ENCODE measurements at regions not wholly inside any gene's neighbourhood (a gene's known extent, or its start where the extent isn't known, plus 50 kb on each side); places are given as distances from the start of the nearest gene placed in this dataset.

- no peak for TF ChIP-seq CTCF (conservative IDR thresholded peaks at IDR 0.05; ENCODE audit: low read depth, low read length)
- no peak for DNase-seq (ENCODE audit: low read depth)
- no peak overlapping the region for H3K4me3 ChIP-seq (ENCODE audit: low read depth, low read length)
These were observed 547.8 kb downstream of the NPHP4 start for GRCh38 chr1:5444396-5444795.

GRCh38 chr1:5436808-5437207 lies 555.4 kb downstream of the NPHP4 start:
- no peak for TF ChIP-seq CTCF (conservative IDR thresholded peaks at IDR 0.05; ENCODE audit: low read depth, low read length)
- DNase-seq (ENCODE audit: low read depth): no peak
- no peak overlapping the region for H3K4me3 ChIP-seq (ENCODE audit: low read depth, low read length)

GRCh38 chr1:5435414-5435813 lies 556.8 kb downstream of the NPHP4 start:
- DNase-seq (ENCODE audit: low read depth): no peak
- TF ChIP-seq CTCF (conservative IDR thresholded peaks at IDR 0.05; ENCODE audit: low read depth, low read length): no peak
- H3K4me3 ChIP-seq (ENCODE audit: low read depth, low read length): no peak overlapping the region

- H3K4me3 ChIP-seq (ENCODE audit: low read depth, low read length): no peak overlapping the region
- no peak for DNase-seq (ENCODE audit: low read depth)
- no peak for TF ChIP-seq CTCF (conservative IDR thresholded peaks at IDR 0.05; ENCODE audit: low read depth, low read length)
These were observed 559.8 kb downstream of the NPHP4 start for GRCh38 chr1:5432436-5432835.

GRCh38 chr1:5430911-5431697 lies 561.1 kb downstream of the NPHP4 start:
- no peak for DNase-seq (ENCODE audit: low read depth)
- no peak overlapping the region for H3K4me3 ChIP-seq (ENCODE audit: low read depth, low read length)
- TF ChIP-seq CTCF (conservative IDR thresholded peaks at IDR 0.05; ENCODE audit: low read depth, low read length): no peak

GRCh38 chr1:5430136-5430535 lies 562.1 kb downstream of the NPHP4 start:
- no peak for DNase-seq (ENCODE audit: low read depth)
- no peak overlapping the region for H3K4me3 ChIP-seq (ENCODE audit: low read depth, low read length)
- no peak for TF ChIP-seq CTCF (conservative IDR thresholded peaks at IDR 0.05; ENCODE audit: low read depth, low read length)

- no peak for DNase-seq (ENCODE audit: low read depth)
- no peak for TF ChIP-seq CTCF (conservative IDR thresholded peaks at IDR 0.05; ENCODE audit: low read depth, low read length)
- H3K4me3 ChIP-seq (ENCODE audit: low read depth, low read length): no peak overlapping the region
These were observed 563.9 kb downstream of the NPHP4 start for GRCh38 chr1:5428351-5428750.
